Neural cell (in vitro differentiated cells): ENCODE measurements at regions not wholly inside any gene's neighbourhood (a gene's known extent, or its start where the extent isn't known, plus 50 kb on each side); places are given as distances from the start of the nearest gene placed in this dataset.

Experiments used
- H2AFZ ChIP-seq: fragments of 200-600, 300-800 bp; sonication (generic), shearing (Covaris generic); 2 replicates; pipeline ENCODE4 v1.6.0; 2014; ENCODE audit warnings: low read depth, mild to moderate bottlenecking, antibody characterized with exemption, low read length, moderate library complexity
- H3F3A ChIP-seq: fragments of 200-600 bp; shearing (Covaris generic); 2 replicates; pipeline ENCODE4 v1.6.1; 2016; ENCODE audit warnings: mild to moderate bottlenecking, moderate library complexity, mixed read lengths, antibody characterized with exemption, low read length; ENCODE audit not compliant: insufficient read depth, poor library complexity, severe bottlenecking
- H3K27ac ChIP-seq: fragments of 200-600, 300-800 bp; sonication (generic), shearing (Covaris generic); 2 replicates; pipeline ENCODE4 v1.5.1; 2014; ENCODE audit warnings: mild to moderate bottlenecking, low read length, moderate library complexity
- H3K27me3 ChIP-seq: fragments of 300-800, 200-600 bp; sonication (generic), shearing (Covaris generic); 2 replicates; pipeline ENCODE4 v1.6.0; 2014; ENCODE audit warnings: mild to moderate bottlenecking, low read depth, low read length, moderate library complexity; ENCODE audit not compliant: insufficient read depth
- H3K36me3 ChIP-seq: fragments of 300-800, 200-600 bp; sonication (generic), shearing (Covaris generic); 2 replicates; pipeline ENCODE4 v1.5.1; 2014; ENCODE audit warnings: mild to moderate bottlenecking, antibody characterized with exemption, low read length, moderate library complexity; ENCODE audit not compliant: insufficient read depth
- H3K4me2 ChIP-seq: fragments of 300-800, 200-600 bp; sonication (generic), shearing (Covaris generic); 2 replicates; pipeline ENCODE4 v1.6.0; 2014; ENCODE audit warnings: mild to moderate bottlenecking, low read length
- H3K4me3 ChIP-seq: fragments of 300-800, 200-600 bp; sonication (generic), shearing (Covaris generic); 2 replicates; pipeline ENCODE4 v1.5.1; 2014; ENCODE audit warnings: mild to moderate bottlenecking, low read length, moderate library complexity
- H3K79me2 ChIP-seq: fragments of 200-600 bp; shearing (Covaris generic); replicated peaks from 2 replicates; pipeline ENCODE4 v1.6.0; 2014; ENCODE audit warnings: mild to moderate bottlenecking, low read length, moderate library complexity; ENCODE audit not compliant: insufficient read depth
- H3K9ac ChIP-seq: fragments of 300-800, 200-600 bp; sonication (generic), shearing (Covaris generic); 2 replicates; pipeline ENCODE4 v1.6.1; 2016; ENCODE audit warnings: mild to moderate bottlenecking, low read length, mixed read lengths
- H3K9me2 ChIP-seq: fragments of 200-600 bp; shearing (Covaris generic); 2 replicates; pipeline ENCODE4 v1.6.1; 2016; ENCODE audit warnings: mild to moderate bottlenecking, low read length, mixed read lengths; ENCODE audit not compliant: insufficient read depth
- H3K9me3 ChIP-seq: fragments of 200-600, 300-800 bp; sonication (generic), shearing (Covaris generic); 2 replicates; pipeline ENCODE4 v1.6.1; 2016; ENCODE audit warnings: mild to moderate bottlenecking, mixed run types, low read length, moderate library complexity, mixed read lengths
- H4K20me1 ChIP-seq: fragments of 200-600 bp; shearing (Covaris generic); 2 replicates; pipeline ENCODE4 v1.6.1; 2016; ENCODE audit warnings: mild to moderate bottlenecking, mixed run types; ENCODE audit not compliant: insufficient read depth
- EP300 ChIP-seq: fragments of 450-650 bp; conservative IDR thresholded peaks from 2 replicates; pipeline ENCODE4 v1.6.1; 2014; ENCODE audit warnings: antibody characterized with exemption, mild to moderate bottlenecking, moderate library complexity; ENCODE audit not compliant: poor library complexity, severe bottlenecking
- EZH2 ChIP-seq: fragments of 200-600, 300-800 bp; shearing (Covaris generic), sonication (generic); IDR thresholded peaks from 2 replicates; pipeline ENCODE4 v1.6.1; 2014; ENCODE audit warnings: antibody characterized with exemption, low read length, borderline replicate concordance, mild to moderate bottlenecking; ENCODE audit not compliant: insufficient read depth, poor library complexity, severe bottlenecking
- MXI1 ChIP-seq: fragments of 450-650 bp; conservative IDR thresholded peaks from 2 replicates; pipeline ENCODE4 v1.6.1; 2014; ENCODE audit warnings: antibody characterized with exemption, mild to moderate bottlenecking; ENCODE audit not compliant: poor library complexity, severe bottlenecking
- POLR2AphosphoS5 ChIP-seq: IDR thresholded peaks from 2 replicates; pipeline ENCODE4 v1.6.1; 2012
- RAD21 ChIP-seq: fragments of 450-650 bp; conservative IDR thresholded peaks from 2 replicates; pipeline ENCODE4 v1.6.1; 2014; ENCODE audit warnings: antibody characterized with exemption, mild to moderate bottlenecking, moderate library complexity
- SMC3 ChIP-seq: fragments of 450-650 bp; conservative IDR thresholded peaks from 2 replicates; pipeline ENCODE4 v1.6.1; 2014; ENCODE audit warnings: antibody characterized with exemption, mild to moderate bottlenecking, moderate library complexity; ENCODE audit not compliant: poor library complexity
- TAF1 ChIP-seq: IDR thresholded peaks from 2 replicates; pipeline ENCODE4 v1.6.1; 2012; ENCODE audit warnings: low read depth
- TF ChIP-seq, protein P1 (sequence below): fragments of 450-650 bp; IDR thresholded peaks from 2 replicates; pipeline ENCODE4 v1.5.1; 2014; ENCODE audit warnings: antibody characterized with exemption, mild to moderate bottlenecking, moderate library complexity; ENCODE audit not compliant: poor library complexity, severe bottlenecking
- TF ChIP-seq, protein P2 (sequence below): IDR thresholded peaks from 2 replicates; pipeline ENCODE4 v1.6.1; 2012; ENCODE audit warnings: borderline replicate concordance

DNA sequence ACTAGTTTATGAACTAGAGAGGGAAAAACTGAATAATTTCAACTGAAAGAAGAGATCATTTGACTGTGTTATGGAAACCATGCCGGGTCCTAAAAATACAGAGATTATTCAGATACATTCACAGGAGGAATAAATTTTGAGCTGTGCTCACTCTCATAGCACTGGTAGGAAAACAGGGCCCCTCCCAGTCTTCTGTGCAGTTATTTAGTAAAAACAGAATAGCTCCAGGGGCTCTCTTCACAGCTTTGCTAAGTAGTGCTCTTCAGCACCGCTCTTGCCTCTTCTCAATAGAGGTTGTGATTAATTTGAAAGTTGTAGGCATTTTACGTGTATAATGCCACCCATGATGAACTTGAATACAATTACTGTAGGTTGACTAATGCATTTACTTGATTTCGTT is 435.9 kb upstream of the PDE3A start:
- Histone ChIP-seq H3K27me3 (no peaks in the 10 kb centered on the region), H3F3A (no peaks in the 10 kb centered on the region), H3K9me2 (no peaks in the 10 kb centered on the region), H3K4me3 (no peak overlapping the region), H4K20me1 (no peaks in the 10 kb centered on the region), H3K4me2 (no peak overlapping the region), H3K79me2 (no peaks in the 10 kb centered on the region), H3K27ac (no peak overlapping the region), H2AFZ (no peak overlapping the region), H3K9ac (no peak overlapping the region), H3K9me3 (no peaks in the 10 kb centered on the region), H3K36me3 (no peaks in the 10 kb centered on the region)
- TF ChIP-seq EZH2 (no peak), EP300 (no peak), RAD21 (no peak), MXI1 (no peak), POLR2AphosphoS5 (no peak), SMC3 (no peak)
- TF ChIP-seq, protein P1, sequence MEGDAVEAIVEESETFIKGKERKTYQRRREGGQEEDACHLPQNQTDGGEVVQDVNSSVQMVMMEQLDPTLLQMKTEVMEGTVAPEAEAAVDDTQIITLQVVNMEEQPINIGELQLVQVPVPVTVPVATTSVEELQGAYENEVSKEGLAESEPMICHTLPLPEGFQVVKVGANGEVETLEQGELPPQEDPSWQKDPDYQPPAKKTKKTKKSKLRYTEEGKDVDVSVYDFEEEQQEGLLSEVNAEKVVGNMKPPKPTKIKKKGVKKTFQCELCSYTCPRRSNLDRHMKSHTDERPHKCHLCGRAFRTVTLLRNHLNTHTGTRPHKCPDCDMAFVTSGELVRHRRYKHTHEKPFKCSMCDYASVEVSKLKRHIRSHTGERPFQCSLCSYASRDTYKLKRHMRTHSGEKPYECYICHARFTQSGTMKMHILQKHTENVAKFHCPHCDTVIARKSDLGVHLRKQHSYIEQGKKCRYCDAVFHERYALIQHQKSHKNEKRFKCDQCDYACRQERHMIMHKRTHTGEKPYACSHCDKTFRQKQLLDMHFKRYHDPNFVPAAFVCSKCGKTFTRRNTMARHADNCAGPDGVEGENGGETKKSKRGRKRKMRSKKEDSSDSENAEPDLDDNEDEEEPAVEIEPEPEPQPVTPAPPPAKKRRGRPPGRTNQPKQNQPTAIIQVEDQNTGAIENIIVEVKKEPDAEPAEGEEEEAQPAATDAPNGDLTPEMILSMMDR, result no peak
- TF ChIP-seq, protein P2, sequence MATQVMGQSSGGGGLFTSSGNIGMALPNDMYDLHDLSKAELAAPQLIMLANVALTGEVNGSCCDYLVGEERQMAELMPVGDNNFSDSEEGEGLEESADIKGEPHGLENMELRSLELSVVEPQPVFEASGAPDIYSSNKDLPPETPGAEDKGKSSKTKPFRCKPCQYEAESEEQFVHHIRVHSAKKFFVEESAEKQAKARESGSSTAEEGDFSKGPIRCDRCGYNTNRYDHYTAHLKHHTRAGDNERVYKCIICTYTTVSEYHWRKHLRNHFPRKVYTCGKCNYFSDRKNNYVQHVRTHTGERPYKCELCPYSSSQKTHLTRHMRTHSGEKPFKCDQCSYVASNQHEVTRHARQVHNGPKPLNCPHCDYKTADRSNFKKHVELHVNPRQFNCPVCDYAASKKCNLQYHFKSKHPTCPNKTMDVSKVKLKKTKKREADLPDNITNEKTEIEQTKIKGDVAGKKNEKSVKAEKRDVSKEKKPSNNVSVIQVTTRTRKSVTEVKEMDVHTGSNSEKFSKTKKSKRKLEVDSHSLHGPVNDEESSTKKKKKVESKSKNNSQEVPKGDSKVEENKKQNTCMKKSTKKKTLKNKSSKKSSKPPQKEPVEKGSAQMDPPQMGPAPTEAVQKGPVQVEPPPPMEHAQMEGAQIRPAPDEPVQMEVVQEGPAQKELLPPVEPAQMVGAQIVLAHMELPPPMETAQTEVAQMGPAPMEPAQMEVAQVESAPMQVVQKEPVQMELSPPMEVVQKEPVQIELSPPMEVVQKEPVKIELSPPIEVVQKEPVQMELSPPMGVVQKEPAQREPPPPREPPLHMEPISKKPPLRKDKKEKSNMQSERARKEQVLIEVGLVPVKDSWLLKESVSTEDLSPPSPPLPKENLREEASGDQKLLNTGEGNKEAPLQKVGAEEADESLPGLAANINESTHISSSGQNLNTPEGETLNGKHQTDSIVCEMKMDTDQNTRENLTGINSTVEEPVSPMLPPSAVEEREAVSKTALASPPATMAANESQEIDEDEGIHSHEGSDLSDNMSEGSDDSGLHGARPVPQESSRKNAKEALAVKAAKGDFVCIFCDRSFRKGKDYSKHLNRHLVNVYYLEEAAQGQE, result no peak

DNA sequence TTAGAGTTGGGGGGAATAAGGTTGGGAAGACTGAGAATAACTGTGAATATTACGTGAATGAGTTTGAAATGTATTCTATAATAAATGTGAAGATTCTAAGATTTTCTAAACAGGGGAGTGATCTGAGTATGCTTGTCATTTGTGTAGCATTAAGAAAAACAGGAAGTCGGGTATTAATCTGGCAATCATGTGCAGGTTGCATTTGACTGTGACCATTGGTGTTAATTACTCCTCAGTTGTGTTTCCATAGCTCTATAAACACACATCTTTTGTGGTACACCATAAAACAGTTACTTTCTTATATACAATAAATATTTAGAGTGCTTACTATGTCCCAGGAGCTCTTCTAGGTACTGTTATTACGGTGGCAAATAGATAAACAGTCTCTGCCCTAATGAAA is 434.4 kb upstream of the PDE3A start:
- H3K9me3 ChIP-seq, result no peaks in the 10 kb centered on the region
- no peaks in the 10 kb centered on the region for H3K36me3 ChIP-seq
- no peak overlapping the region for H3K27ac ChIP-seq
- no peak overlapping the region for H3K4me3 ChIP-seq
- H4K20me1 ChIP-seq, result no peaks in the 10 kb centered on the region
- H3K9ac ChIP-seq, result no peak overlapping the region
- TF ChIP-seq TAF1 (no peak), RAD21 (no peak), EP300 (no peak), EZH2 (no peak), SMC3 (no peak), POLR2AphosphoS5 (no peak), MXI1 (no peak)
- TF ChIP-seq, protein P2, result no peak
- TF ChIP-seq, protein P1, result no peak
- H3K4me2 ChIP-seq, result no peak overlapping the region
- no peaks in the 10 kb centered on the region for H3K9me2 ChIP-seq
- no peaks in the 10 kb centered on the region for H3K27me3 ChIP-seq
- no peaks in the 10 kb centered on the region for H3F3A ChIP-seq
- H2AFZ ChIP-seq, result no peak overlapping the region
- H3K79me2 ChIP-seq, result no peaks in the 10 kb centered on the region
